ENCODE measurements at regions not wholly inside any gene's neighbourhood (a gene's known extent, or its start where the extent isn't known, plus 50 kb on each side); places are given as distances from the start of the nearest gene placed in this dataset.

DNA sequence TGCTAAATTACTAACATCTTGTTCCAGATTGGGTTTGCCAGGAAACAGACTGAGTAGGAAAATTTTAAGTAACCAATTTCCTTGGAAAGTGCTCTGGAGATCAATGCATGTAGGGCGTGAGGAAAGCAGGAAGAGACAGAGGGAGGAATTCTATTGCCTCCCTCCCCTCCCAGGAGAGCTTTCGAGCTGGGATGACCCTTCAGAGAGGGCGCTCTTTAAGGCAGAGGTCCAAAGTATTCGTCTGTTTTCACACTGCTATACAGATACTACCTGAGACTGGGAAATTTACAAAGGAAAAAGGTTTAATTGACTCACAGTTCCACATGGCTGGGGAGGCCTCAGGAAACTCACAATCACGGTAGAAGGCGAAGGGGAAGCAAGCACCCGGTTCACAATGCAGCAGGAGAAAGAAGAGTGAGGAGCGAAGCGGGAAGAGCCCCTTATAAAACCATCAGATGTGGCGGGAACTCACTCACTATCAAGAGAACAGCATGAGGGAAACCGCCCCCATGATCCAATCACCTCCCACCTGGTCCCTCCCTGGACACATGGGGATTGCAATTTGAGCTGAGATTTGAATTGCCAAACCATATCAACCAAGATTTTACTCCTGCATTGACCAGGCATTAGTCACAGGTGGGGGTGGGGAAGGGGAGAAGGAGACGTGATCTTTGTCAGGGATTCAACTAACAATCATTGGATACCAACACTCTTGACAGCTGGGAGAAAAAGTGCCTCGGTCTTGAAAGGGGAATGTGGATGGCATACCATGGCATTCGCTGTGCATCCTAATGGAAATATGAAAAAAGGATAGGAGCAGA, 63.8 kb downstream of the SLITRK2 start:
- H3K9me3 Mint-ChIP-seq (ENCODE audit: unreplicated experiment) = no peaks in the 10 kb centered on the region
- H3K27me3 Mint-ChIP-seq (ENCODE audit: unreplicated experiment) = peaks cover 2% of the 10 kb centered on the region
- H3K4me1 Mint-ChIP-seq (ENCODE audit: low read depth, unreplicated experiment) = no peaks in the 10 kb centered on the region
- TF ChIP-seq, protein P1, sequence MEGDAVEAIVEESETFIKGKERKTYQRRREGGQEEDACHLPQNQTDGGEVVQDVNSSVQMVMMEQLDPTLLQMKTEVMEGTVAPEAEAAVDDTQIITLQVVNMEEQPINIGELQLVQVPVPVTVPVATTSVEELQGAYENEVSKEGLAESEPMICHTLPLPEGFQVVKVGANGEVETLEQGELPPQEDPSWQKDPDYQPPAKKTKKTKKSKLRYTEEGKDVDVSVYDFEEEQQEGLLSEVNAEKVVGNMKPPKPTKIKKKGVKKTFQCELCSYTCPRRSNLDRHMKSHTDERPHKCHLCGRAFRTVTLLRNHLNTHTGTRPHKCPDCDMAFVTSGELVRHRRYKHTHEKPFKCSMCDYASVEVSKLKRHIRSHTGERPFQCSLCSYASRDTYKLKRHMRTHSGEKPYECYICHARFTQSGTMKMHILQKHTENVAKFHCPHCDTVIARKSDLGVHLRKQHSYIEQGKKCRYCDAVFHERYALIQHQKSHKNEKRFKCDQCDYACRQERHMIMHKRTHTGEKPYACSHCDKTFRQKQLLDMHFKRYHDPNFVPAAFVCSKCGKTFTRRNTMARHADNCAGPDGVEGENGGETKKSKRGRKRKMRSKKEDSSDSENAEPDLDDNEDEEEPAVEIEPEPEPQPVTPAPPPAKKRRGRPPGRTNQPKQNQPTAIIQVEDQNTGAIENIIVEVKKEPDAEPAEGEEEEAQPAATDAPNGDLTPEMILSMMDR (IDR thresholded peaks at IDR 0.05; ENCODE audit: partially characterized antibody, unreplicated experiment) = no peak
- H3K4me3 Mint-ChIP-seq (ENCODE audit: unreplicated experiment) = no peak overlapping the region
- no peak overlapping the region for H3K27ac Mint-ChIP-seq (ENCODE audit: unreplicated experiment)
- no peaks in the 10 kb centered on the region for H3K36me3 Mint-ChIP-seq (ENCODE audit: unreplicated experiment)
- no peak for DNase-seq

DNA sequence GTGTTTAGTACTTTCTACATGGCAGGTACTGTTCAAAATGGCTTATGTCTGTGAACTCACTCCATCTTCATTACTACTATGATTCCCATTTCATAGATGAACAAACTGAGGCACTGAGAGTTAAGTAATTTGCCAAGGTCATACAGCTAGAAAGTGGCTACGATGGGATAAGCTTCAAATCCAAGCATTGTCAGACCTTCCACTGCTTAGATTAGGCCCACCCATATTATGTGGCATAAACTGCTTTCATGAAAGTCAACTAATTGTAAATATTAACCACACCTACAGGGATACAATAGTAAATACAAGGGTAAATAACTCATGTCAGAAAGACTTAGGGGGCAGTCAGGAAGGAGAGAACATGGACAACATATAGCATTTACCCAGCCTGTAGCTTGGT, 68.8 kb downstream of the SLITRK2 start:
- Mint-ChIP-seq H3K27ac (ENCODE audit: unreplicated experiment) (no peak overlapping the region), H3K9me3 (ENCODE audit: unreplicated experiment) (no peaks in the 10 kb centered on the region), H3K4me1 (ENCODE audit: low read depth, unreplicated experiment) (no peaks in the 10 kb centered on the region)

GRCh38 chrX:145910017-145910416, 92.4 kb downstream of the SLITRK2 start:
- no peaks in the 10 kb centered on the region for H3K36me3 Mint-ChIP-seq (ENCODE audit: unreplicated experiment)
- TF ChIP-seq, protein P1 (IDR thresholded peaks at IDR 0.05; ENCODE audit: partially characterized antibody, unreplicated experiment) = no peak
- no peak overlapping the region for H3K27ac Mint-ChIP-seq (ENCODE audit: unreplicated experiment)
- no peak overlapping the region for H3K4me3 Mint-ChIP-seq (ENCODE audit: unreplicated experiment)
- H3K27me3 Mint-ChIP-seq (ENCODE audit: unreplicated experiment) = no peaks in the 10 kb centered on the region
- no peaks in the 10 kb centered on the region for H3K4me1 Mint-ChIP-seq (ENCODE audit: low read depth, unreplicated experiment)
- no peak for DNase-seq
- H3K9me3 Mint-ChIP-seq (ENCODE audit: unreplicated experiment) = no peaks in the 10 kb centered on the region

More for the DNA sequence above, 68.8 kb downstream of the SLITRK2 start:
- H3K27me3 Mint-ChIP-seq (ENCODE audit: unreplicated experiment) = peaks cover 2% of the 10 kb centered on the region
- TF ChIP-seq, protein P1 (IDR thresholded peaks at IDR 0.05; ENCODE audit: partially characterized antibody, unreplicated experiment) = no peak
- H3K36me3 Mint-ChIP-seq (ENCODE audit: unreplicated experiment) = no peaks in the 10 kb centered on the region
- DNase-seq = no peak
- no peak overlapping the region for H3K4me3 Mint-ChIP-seq (ENCODE audit: unreplicated experiment)

DNA sequence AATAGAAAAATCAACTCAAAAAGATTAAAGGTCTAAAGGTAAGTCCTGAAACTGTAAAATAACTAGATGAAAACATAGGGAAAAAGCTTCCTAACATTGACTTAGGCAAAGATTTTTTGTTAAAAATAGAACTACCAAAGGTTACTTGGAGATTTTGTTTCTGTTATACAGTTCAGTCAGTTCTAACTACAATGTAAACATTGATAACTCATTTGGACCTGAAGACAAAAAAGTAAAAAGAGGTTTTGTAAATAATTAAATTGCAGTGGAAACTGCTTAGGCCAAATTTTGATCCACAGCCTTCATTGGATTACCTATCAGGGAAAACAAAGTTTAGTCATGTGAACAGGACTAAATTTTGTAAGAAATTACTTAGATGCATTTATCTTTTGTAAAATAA, 101.8 kb downstream of the SLITRK2 start:
- TF ChIP-seq, protein P1 (IDR thresholded peaks at IDR 0.05; ENCODE audit: partially characterized antibody, unreplicated experiment) = no peak
- no peaks in the 10 kb centered on the region for H3K4me1 Mint-ChIP-seq (ENCODE audit: low read depth, unreplicated experiment)
- no peak overlapping the region for H3K4me3 Mint-ChIP-seq (ENCODE audit: unreplicated experiment)
- no peaks in the 10 kb centered on the region for H3K36me3 Mint-ChIP-seq (ENCODE audit: unreplicated experiment)
- DNase-seq = no peak
- no peak overlapping the region for H3K27ac Mint-ChIP-seq (ENCODE audit: unreplicated experiment)
- H3K9me3 Mint-ChIP-seq (ENCODE audit: unreplicated experiment) = no peaks in the 10 kb centered on the region
- H3K27me3 Mint-ChIP-seq (ENCODE audit: unreplicated experiment) = no peaks in the 10 kb centered on the region

DNA sequence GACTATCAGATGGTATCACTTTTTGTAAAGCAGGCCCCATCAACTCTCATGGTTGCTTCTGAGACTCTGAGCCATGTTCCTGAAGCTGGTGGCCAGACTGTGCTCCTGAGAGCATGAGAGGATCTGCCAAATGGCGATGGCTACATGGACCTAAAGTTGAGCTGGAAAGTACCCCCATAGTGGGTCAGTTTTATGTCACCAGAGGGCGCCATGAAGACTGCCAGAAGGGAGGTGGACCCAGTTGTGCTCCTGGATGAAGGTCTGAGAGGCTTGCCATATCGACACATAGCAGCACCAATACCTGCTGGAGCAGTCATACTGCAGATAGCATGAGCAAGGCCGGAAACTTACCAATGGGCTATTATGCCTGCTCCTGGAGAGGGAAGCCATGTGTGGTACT, 105.7 kb downstream of the SLITRK2 start:
- no peaks in the 10 kb centered on the region for H3K36me3 Mint-ChIP-seq (ENCODE audit: unreplicated experiment)
- no peaks in the 10 kb centered on the region for H3K4me1 Mint-ChIP-seq (ENCODE audit: low read depth, unreplicated experiment)
- no peaks in the 10 kb centered on the region for H3K9me3 Mint-ChIP-seq (ENCODE audit: unreplicated experiment)
- TF ChIP-seq, protein P1 (IDR thresholded peaks at IDR 0.05; ENCODE audit: partially characterized antibody, unreplicated experiment) = no peak
- DNase-seq = no peak
- no peaks in the 10 kb centered on the region for H3K27me3 Mint-ChIP-seq (ENCODE audit: unreplicated experiment)
- no peak overlapping the region for H3K27ac Mint-ChIP-seq (ENCODE audit: unreplicated experiment)
- H3K4me3 Mint-ChIP-seq (ENCODE audit: unreplicated experiment) = no peak overlapping the region
